Trophoblast cell (in vitro differentiated cells and primary cell): ENCODE measurements at regions not wholly inside any gene's neighbourhood (a gene's known extent, or its start where the extent isn't known, plus 50 kb on each side); places are given as distances from the start of the nearest gene placed in this dataset.
"Not testable (repeated sequence)": the region's sequence is repeated elsewhere in the genome, so short reads cannot be mapped to it uniquely, and the experiment has no call there.

Experiments used
- DNase-seq, 2 donors: peaks; one replicate each; pipeline ENCODE4 v3.0.0-alpha.2; 2016
- H2AFZ ChIP-seq: 2 replicates; pipeline ENCODE4 v1.6.1; 2013; ENCODE audit warnings: low read length, moderate library complexity, mild to moderate bottlenecking; ENCODE audit not compliant: insufficient read depth, poor library complexity
- H2AK5ac ChIP-seq: 2 replicates; pipeline ENCODE4 v1.6.1; 2013; ENCODE audit warnings: mild to moderate bottlenecking, low read length
- H2BK120ac ChIP-seq: 2 replicates; pipeline ENCODE4 v1.6.1; 2013; ENCODE audit warnings: low read length, mild to moderate bottlenecking, moderate library complexity; ENCODE audit not compliant: insufficient read depth, poor library complexity
- H2BK12ac ChIP-seq: 2 replicates; pipeline ENCODE4 v1.6.1; 2013; ENCODE audit warnings: mild to moderate bottlenecking, low read length, moderate library complexity
- H2BK5ac ChIP-seq: 2 replicates; pipeline ENCODE4 v1.6.1; 2013; ENCODE audit warnings: low read length, low read depth, moderate library complexity, mild to moderate bottlenecking; ENCODE audit not compliant: poor library complexity
- H3K14ac ChIP-seq: 2 replicates; pipeline ENCODE4 v1.6.1; 2013; ENCODE audit warnings: mild to moderate bottlenecking, low read length
- H3K18ac ChIP-seq: 2 replicates; pipeline ENCODE4 v1.6.1; 2013; ENCODE audit warnings: mild to moderate bottlenecking, low read length
- H3K23ac ChIP-seq: 2 replicates; pipeline ENCODE4 v1.6.1; 2013; ENCODE audit warnings: low read length
- H3K27ac ChIP-seq: 2 replicates; pipeline ENCODE4 v1.5.1; 2013; ENCODE audit warnings: low read depth, mild to moderate bottlenecking, inconsistent platforms, low read length, moderate library complexity
- H3K27me3 ChIP-seq: 2 replicates; pipeline ENCODE4 v1.6.1; 2013; ENCODE audit warnings: inconsistent platforms, mild to moderate bottlenecking, low read length, moderate library complexity; ENCODE audit not compliant: insufficient read depth
- H3K36me3 ChIP-seq, 2 experiments: 1 replicate in 1 of 2; 2 replicates in 1 of 2; pipeline ENCODE4 v1.6.1; 2013; ENCODE audit warnings: low read length in 2 of 2, mild to moderate bottlenecking in 2 of 2, moderate library complexity in 1 of 2; ENCODE audit not compliant: insufficient read depth in 2 of 2, control insufficient read depth in 1 of 2
- H3K4ac ChIP-seq: 2 replicates; pipeline ENCODE4 v1.6.1; 2013; ENCODE audit warnings: low read depth, mild to moderate bottlenecking, low read length, moderate library complexity
- H3K4me1 ChIP-seq, 2 experiments: 1 replicate in 1 of 2; 2 replicates in 1 of 2; pipeline ENCODE4 v1.6.1; 2013; ENCODE audit warnings: low read length in 2 of 2, mild to moderate bottlenecking in 2 of 2, moderate library complexity in 1 of 2; ENCODE audit not compliant: insufficient read depth in 2 of 2, control insufficient read depth in 1 of 2
- H3K4me2 ChIP-seq: 2 replicates; pipeline ENCODE4 v1.6.1; 2013; ENCODE audit warnings: inconsistent platforms, mild to moderate bottlenecking, low read length, moderate library complexity
- H3K4me3 ChIP-seq: 2 replicates; pipeline ENCODE4 v1.5.1; 2013; ENCODE audit warnings: mild to moderate bottlenecking, low read depth, low read length, inconsistent platforms
- H3K79me1 ChIP-seq: one replicate; pipeline ENCODE4 v1.6.1; 2013; ENCODE audit warnings: low read length
- H3K79me2 ChIP-seq: 2 replicates; pipeline ENCODE4 v1.6.1; 2013; ENCODE audit warnings: low read length, mild to moderate bottlenecking; ENCODE audit not compliant: control insufficient read depth, insufficient read depth, poor library complexity
- H3K9ac ChIP-seq: 2 replicates; pipeline ENCODE4 v1.6.1; 2013; ENCODE audit warnings: mild to moderate bottlenecking, low read length
- H3K9me3 ChIP-seq: 2 replicates; pipeline ENCODE4 v1.6.1; 2013; ENCODE audit warnings: low read depth, mild to moderate bottlenecking, control low read depth, inconsistent platforms, low read length; ENCODE audit not compliant: insufficient read depth
- H4K12ac ChIP-seq: 2 replicates; pipeline ENCODE4 v1.6.1; 2013; ENCODE audit warnings: low read depth, mild to moderate bottlenecking, low read length, moderate library complexity
- H4K8ac ChIP-seq: 2 replicates; pipeline ENCODE4 v1.6.1; 2013; ENCODE audit warnings: low read depth, mild to moderate bottlenecking, low read length, moderate library complexity
- H4K91ac ChIP-seq: one replicate; pipeline ENCODE4 v1.6.1; 2013; ENCODE audit warnings: low read depth, mild to moderate bottlenecking, low read length, moderate library complexity
- WGBS: extraction: QIAGEN DNeasy Blood & Tissue Kit; methylation state at CpG from one replicate; pipeline ENCODE4 v1.1.7; 2013; ENCODE audit warnings: missing lambda C conversion rate; ENCODE audit not compliant: insufficient read length, insufficient coverage; ENCODE audit errors: extremely low coverage; 5-methylcytosine and 5-hydroxymethylcytosine counted together

DNA sequence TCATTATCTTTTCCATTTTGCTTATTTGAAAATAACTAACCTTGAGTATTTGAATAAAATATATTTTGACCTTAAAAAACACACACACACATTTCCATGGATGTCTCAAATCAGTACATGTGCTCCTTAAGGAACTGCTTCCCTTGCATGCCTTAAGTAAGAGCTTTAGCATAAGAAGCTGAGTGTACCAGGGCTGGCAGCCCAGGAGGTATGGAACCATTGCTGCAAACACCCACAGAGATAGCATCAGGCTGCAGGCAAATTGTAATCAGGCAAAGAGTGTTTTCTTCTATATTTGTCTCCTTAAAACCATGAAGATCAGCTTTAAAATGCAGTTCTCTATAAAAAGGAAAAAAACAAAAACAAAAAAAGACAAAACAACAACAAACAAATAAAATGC is 160.6 kb downstream of the PLK2 start:
- Histone ChIP-seq H2AK5ac (no peak overlapping the region), H4K12ac (no peak overlapping the region), H4K91ac (no peak overlapping the region), H3K9ac (no peak overlapping the region), H3K79me2 (no peaks in the 10 kb centered on the region), H3K23ac (no peak overlapping the region), H3K4me1 (no peaks in the 10 kb centered on the region), H3K4ac (no peak overlapping the region), H4K8ac (no peak overlapping the region), H3K18ac (no peak overlapping the region), H2BK5ac (no peak overlapping the region), H2BK120ac (no peak overlapping the region), H3K4me3 (no peak overlapping the region), H2BK12ac (no peak overlapping the region), H3K27me3 (no peaks in the 10 kb centered on the region), H2AFZ (no peak overlapping the region), H3K79me1 (no peaks in the 10 kb centered on the region), H3K9me3 (no peaks in the 10 kb centered on the region), H3K27ac (no peak overlapping the region), H3K14ac (no peak overlapping the region), H3K36me3 (no peaks in the 10 kb centered on the region), H3K4me2 (no peak overlapping the region)
- DNase-seq = peak; percentile 49 to 64

DNA sequence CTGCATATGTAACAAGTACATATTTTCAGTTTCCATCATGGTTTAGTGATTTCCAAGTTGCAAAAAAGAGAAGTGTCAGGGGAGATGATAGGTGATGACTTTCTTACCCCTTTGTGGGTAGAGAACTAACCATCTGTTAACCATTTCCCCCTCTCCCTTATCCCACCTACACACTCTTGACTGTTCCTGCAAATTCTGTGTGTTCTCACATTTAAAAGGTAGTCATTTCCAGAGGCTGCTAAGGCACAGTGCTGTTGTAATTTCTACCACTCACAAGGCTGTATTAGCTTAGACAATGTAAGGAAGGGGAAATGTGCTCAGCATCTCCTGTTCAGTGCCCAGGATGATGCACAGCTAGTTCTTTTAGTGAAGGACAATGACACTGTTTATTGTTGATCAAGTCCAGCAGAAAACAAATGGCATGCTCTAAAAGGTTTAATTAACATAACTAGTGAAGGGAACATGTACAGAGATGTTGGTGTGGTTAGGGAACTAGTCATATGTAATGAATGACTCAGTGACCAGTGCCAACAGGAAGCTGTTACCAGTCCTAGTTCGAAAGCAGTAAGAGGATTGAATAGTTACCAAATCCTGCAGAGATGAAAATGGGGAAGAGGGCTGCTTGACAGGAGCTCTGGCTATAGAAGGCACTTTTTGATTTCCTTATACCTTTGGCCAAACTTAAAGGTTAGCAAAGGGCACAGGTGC is 165.1 kb downstream of the PLK2 start:
- no peak overlapping the region for H4K8ac ChIP-seq
- no CpG with 5 or more reads among the region's 1 CpG for WGBS
- H3K27ac ChIP-seq = no peak overlapping the region
- H2BK12ac ChIP-seq = no peak overlapping the region
- H3K9ac ChIP-seq = no peak overlapping the region
- no peak overlapping the region for H2AK5ac ChIP-seq
- no peaks in the 10 kb centered on the region for H3K27me3 ChIP-seq
- no peaks in the 10 kb centered on the region for H3K36me3 ChIP-seq
- H3K9me3 ChIP-seq = no peaks in the 10 kb centered on the region
- no peak overlapping the region for H3K4ac ChIP-seq
- no peak overlapping the region for H2AFZ ChIP-seq
- H3K4me2 ChIP-seq = no peak overlapping the region
- DNase-seq = no peak
- H3K23ac ChIP-seq = no peak overlapping the region
- no peak overlapping the region for H4K12ac ChIP-seq
- no peak overlapping the region for H3K14ac ChIP-seq
- no peaks in the 10 kb centered on the region for H3K4me1 ChIP-seq
- no peak overlapping the region for H2BK120ac ChIP-seq
- H3K79me1 ChIP-seq = no peaks in the 10 kb centered on the region
- H2BK5ac ChIP-seq = no peak overlapping the region
- no peak overlapping the region for H3K4me3 ChIP-seq
- no peak overlapping the region for H4K91ac ChIP-seq
- no peak overlapping the region for H3K18ac ChIP-seq
- no peaks in the 10 kb centered on the region for H3K79me2 ChIP-seq

DNA sequence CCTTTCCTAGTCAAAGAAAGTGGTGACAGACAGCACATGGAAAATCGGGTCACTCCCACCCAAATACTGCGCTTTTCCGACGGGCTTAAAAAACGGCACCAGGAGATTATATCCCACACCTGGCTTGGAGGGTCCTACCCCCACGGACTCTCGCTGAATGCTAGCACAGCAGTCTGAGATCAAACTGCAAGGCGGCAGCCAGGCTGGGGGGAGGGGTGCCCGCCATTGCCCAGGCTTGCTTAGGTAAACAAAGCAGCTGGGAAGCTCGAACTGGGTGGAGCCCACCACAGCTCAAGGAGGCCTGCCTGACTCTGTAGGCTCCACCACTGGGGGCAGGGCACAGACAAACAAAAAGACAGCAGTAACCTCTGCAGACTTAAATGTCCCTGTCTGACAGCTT is 171.6 kb downstream of the PLK2 start:
- not testable (repeated sequence) for H2BK12ac ChIP-seq, H3K4me3 ChIP-seq, H3K79me1 ChIP-seq, H3K9ac ChIP-seq, H2AFZ ChIP-seq, H3K9me3 ChIP-seq, H3K79me2 ChIP-seq, H2AK5ac ChIP-seq, H3K27ac ChIP-seq, H4K8ac ChIP-seq, H2BK5ac ChIP-seq, H4K12ac ChIP-seq, DNase-seq, H3K18ac ChIP-seq, H3K27me3 ChIP-seq, H4K91ac ChIP-seq, H2BK120ac ChIP-seq, H3K4me2 ChIP-seq, H3K36me3 ChIP-seq, H3K4ac ChIP-seq, H3K14ac ChIP-seq, H3K23ac ChIP-seq, H3K4me1 ChIP-seq
- no CpG with 5 or more reads among the region's 10 CpGs for WGBS

DNA sequence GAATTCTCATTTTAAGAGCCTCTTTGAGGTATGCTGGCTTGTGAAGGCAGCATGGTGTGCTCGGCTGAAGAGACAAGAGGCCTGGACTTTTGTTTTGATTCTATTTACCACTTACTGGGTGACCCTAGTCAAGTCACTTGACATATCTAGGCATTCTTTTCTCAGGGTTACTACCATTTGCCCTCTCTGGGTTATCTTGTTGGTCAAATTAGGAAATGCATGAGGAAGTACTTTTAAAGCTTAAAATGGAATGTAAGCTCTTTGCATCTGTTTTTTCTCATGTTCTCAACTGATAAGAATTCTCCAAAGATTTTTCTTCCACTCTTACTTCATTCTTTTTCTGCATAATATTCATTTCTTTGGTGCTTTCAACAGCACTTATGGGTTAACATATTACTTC is 173.1 kb downstream of the PLK2 start:
- Histone ChIP-seq H4K12ac (no peak overlapping the region), H3K27ac (peak overlapping the region; percentile 34), H3K23ac (no peak overlapping the region), H3K4ac (no peak overlapping the region), H2AK5ac (no peak overlapping the region), H3K79me2 (no peaks in the 10 kb centered on the region), H2BK12ac (no peak overlapping the region), H3K4me2 (no peak overlapping the region), H3K79me1 (no peaks in the 10 kb centered on the region), H4K91ac (no peak overlapping the region), H3K4me3 (no peak overlapping the region), H2AFZ (no peak overlapping the region), H3K9ac (no peak overlapping the region), H2BK5ac (no peak overlapping the region), H2BK120ac (no peak overlapping the region), H3K36me3 (no peaks in the 10 kb centered on the region), H3K4me1 (peaks cover 2 to 3% of the 10 kb centered on the region in 2 experiments), H3K27me3 (no peaks in the 10 kb centered on the region), H3K9me3 (no peaks in the 10 kb centered on the region), H3K18ac (no peak overlapping the region), H3K14ac (no peak overlapping the region), H4K8ac (no peak overlapping the region)
- no CpG with 5 or more reads among the region's 1 CpG for WGBS
- peak in 1 of 2 donors; percentile 68 for DNase-seq
